ENCODE measurements at regions not wholly inside any gene's neighbourhood (a gene's known extent, or its start where the extent isn't known, plus 50 kb on each side); places are given as distances from the start of the nearest gene placed in this dataset.

DNA sequence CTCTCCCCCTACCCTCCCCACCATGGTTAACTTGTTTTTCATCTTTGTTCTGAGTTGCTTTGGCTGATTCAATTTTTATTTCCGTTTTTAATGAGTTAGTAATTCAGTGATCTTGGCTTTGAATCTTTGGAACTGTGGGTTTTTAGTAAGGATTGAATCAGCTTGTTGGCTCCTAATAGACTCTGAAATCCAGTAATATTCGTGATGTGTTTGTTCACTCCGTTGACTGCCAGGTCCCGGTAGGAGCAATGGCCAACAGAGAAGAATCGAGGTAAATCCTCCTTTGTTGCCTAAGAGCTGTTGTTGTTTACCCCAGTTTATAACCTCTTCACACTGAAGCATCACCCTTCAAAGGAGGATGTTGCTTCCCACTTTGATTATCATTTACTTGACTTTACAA, 92.7 kb downstream of the PCSK1 start:
- no peak for DNase-seq

DNA sequence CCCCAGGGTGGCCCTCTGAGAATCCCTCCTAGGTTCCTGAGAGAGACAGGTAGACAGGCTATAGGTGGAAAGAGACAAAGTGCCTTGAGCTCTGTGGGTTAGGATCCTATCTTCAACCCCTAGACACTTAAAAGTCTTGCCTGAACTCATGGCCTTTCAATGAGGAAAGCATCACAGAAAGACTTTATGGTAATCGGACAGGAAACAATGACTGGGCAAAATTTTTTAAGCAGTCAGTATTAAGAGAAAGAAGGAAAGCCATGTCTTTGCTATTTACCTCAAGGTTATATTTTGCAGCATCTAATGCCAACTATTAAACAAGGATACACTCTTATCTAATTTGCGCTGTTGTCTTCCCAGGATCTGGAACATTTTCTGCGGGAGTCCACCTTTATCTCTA, 93.2 kb downstream of the PCSK1 start:
- DNase-seq = no peak

DNA sequence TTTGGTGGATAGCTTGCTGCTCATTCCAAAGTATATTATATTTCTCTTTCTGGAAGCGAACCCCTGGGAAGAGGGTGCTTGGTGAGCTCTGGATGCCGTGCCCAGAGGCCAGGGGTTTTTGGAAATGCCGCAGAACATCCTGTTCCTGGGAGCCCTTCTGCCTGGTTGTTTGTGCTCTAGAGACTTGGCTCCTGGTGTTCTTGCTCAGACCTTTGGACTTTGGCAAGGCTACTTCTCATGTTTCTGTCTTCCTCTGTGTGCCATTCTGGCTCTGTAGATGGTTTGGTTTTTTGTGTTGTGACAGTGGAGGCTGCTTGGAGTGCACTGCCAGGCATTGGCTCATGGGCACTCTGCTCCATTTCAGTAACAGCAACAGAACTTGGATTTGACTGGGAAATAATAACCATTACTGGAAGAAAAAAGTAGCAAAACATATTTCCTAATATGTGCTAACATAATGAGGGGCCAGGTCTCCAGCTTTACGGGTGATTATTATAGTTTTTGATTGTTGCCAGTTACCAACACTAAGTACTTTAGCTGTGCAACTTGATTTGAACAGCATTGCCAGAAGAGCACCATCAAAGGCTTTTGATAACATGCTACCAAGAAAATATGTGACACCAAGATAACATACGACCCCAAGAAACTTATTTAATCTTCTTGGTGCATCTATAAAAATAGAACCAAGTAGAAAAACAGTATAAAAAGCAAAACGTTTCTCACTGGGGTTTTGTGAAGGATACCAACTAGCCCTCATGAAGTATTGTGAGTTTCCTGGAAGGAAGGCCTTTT, 94.2 kb downstream of the PCSK1 start:
- DNase-seq = no peak

DNA sequence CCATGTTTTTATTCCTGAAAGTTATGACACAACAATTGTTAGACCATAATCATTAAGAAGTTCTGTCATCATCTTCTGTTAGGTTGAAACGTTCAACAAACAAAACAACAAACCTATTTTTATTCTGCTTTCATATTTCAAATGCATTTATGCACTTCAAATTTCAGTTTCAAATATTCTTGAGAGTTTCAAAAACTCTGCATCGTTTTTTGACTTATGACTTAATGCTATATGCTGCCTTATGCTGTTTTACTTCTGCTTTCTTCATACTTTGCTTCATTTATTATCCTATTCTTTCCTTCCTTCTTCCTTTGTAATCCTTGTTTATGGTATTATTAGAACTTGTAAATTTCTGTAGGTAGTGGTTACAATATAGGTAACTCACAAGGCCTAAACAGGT, 95.0 kb downstream of the PCSK1 start:
- no peak for DNase-seq

DNA sequence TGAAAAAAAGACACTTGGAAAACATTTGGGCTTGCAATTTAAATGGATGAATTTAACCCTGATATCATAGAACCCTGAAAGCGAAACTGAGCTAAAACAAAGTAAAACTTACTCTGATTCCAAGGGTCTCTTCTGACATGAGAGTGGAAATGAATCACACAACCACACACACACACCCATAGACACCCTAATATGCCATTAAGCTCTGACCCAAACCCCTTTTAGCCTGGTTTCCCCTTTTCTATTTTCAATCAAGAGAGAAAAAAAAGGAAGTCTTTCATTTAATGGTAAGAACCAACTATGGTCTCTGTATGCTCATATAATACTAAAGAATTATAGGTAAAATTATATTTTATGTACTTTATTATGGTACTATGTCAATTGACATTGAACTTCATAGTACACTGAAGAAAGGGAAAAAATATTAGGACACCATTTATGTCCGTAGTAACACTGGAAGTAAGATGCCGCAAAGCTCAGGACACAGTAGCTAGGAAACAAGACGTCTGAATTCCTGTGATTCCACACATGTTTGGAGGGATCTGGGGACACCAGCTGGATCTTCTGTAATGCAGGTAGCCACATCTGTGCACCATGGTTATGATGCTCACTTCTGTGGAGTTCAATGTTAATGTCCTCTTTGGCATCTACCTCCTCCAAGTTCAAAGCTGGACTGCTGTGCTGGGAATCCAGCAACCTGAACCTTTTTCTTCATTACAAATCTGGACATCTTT, 95.8 kb downstream of the PCSK1 start:
- no peak for DNase-seq

DNA sequence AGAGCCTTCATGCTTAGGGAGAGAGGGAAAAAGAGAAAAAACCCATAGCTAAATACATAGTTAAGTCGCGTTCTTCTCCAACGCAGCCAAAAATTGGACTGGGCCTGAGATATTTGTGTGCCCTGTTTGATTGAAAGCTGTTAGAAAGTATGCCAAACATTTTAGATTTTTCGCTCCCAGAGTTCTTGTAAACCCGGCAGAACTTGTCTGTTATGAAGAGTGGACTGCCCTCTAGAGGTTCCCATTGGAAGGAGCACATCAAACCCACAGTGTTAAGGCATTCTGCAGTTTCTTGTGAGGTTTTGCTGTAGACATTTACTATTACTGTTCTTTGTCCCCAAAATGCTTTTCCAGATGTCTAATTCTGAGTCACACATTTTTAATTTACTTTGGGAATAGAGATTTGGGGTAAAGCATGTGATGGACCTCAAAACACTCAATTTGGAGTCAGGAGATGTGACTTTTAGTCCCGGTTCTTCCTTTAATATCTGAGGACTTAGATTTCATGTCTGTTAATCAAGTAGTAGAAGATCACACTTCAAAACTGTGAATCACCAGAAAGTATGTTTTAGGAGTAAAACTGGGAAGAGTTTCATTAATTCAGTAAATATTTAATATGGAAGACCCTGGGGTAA, 96.6 kb downstream of the PCSK1 start:
- DNase-seq = peak; percentile 50 to 68

DNA sequence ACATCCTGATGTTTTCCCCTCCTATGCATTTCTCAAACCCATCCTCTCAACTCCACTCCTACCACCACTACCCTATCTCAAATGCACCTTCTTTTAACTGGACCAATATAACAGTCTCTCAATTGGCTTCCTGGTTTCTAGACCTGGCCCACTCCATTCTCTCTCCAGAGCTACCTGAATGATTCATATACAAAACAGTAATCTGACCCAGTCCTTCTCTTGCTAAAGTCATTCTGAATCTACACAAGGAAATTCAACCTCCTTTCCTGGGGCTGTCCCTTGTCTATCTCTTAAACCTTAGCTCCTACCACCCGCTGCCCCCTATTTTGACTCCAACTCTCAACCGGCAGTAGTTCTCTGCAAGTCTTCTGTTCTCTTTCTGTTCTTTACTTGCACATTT, 97.2 kb downstream of the PCSK1 start:
- no peak for DNase-seq

DNA sequence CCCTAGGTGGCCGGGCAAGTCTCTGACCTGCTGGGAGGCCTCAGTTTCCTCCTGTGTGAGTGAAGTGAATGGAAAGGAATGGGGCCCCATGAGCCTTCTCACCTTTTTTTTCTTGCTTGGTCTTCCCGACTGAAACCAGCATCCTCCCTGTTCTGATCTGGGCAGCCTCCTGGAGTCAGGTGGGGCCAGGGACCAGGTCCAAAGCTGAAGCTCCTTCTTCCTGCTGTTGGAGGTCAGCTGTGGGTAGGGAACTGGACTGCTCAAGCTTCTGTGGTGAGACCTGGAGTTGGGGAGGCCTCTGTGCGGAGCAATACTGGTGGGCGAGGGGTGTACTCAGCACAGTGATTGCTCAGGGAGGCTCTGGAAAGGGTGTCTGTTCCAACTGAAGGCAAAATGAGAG, 99.7 kb downstream of the PCSK1 start:
- DNase-seq = no peak

DNA sequence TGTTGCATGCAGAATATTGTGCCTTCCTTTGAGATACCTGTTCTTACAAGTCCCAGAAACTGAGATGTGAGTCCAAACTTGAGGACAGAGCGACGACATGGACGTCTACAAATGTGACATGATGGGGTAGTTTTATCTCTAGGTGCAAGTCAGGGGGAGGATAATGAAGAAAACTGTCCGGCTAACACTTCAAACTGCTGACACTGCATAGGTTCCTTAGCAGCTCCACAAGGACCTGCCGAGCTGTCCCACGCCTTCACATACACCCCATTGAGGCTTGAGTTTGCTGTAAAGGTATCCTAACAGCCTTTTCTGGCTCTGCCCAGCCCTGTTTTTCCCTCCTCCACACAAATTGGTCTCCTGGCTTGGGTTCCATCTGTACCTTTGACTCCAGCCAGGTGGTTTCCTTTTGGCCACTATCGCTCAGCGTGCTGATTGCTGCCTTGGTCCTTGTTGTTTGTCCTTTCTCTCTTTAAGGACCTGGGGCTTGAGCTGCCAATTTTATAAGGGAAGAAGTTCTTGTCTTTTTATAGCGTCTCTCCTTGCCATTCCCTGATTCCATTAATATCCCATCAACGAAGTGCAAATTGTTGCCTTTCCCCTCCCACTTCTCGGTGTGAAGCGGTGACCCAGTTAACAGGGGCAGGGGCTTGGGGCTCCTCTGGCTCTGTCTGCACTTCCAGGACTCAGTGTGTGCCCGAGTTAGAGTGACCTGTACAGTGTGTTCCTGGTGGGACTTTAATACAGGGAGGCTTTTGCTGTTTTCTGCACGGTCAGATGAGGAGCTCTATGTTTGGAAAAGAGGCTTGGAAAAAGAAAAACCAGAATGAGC, 100.3 kb downstream of the PCSK1 start:
- DNase-seq = no peak

DNA sequence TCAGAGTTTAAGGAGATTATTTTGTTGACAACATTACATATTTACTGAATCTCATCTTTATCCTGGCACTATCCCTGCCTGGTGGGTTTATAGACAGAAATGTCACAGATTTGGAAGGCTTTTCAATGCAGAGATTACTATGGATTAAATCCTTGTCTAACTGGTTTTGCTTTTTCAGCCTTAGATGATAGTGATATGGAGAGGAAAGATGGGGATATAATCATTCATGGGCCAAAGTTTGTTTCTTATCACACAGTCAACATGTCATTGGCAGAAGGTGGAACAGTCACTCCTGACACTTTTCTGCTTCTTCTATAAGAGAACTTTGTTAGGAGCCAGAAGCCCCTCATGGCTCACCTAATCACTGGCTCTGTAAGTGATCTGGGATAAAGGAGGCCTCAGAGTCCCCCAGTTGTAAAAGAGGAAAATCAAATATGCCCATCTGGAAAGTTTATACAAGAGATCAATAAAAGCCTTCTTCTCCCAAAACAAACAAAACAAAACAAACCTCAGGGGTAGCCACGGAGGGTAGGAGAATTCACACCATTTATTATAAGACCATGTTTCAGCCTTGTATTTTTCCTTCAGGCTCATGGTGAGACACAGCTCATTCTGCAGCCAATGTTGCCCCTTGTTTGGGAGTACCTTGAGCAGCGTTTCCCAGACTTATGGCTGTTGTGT, 101.2 kb downstream of the PCSK1 start:
- DNase-seq = no peak

DNA sequence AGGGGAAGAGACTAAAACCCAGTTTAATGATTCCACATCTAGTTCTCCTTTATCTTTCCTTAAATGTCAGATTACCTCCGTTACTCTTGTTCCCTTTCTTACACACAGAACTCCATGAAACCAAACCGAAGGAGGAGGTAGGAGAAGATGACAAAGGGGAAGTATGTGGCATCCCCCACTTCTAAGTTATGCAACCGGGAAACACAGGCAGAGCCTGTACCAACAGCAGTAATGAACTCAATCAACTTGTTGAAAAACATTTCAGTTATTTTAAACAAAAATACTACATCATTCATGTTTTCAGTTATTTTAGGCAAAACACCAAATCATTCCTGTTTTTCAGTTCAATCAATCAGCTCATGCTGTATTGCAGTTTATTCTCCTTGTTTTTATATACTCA, 101.8 kb downstream of the PCSK1 start:
- no peak for DNase-seq

DNA sequence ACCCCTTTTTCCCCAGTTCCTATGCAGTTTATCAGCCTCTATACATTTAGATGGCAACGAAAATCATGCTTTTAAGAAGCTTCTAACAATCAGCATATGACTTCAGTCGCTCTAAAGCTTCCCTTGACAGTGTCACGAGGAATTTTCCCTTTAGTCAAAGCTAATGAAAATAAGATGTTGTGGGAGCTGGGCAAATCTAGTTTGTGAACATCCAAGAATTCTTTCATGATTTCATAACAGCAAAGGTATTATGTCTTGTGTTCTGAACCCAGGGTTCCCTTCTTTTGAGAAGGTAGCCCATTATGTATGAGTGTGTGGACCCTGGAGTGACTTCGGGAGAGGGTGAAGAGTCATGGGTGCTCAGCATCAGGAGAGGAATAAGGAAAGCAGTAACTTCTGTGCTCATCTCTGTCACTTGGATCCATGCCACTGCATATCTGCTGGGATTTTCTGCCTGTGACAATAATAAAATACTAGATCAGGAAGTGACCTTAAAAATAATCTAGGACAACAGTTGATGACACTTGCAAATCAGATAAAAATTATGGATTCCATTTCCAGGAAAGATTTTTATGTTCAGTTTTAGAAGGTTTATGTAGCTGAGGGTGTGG, 102.4 kb downstream of the PCSK1 start:
- DNase-seq = no peak

DNA sequence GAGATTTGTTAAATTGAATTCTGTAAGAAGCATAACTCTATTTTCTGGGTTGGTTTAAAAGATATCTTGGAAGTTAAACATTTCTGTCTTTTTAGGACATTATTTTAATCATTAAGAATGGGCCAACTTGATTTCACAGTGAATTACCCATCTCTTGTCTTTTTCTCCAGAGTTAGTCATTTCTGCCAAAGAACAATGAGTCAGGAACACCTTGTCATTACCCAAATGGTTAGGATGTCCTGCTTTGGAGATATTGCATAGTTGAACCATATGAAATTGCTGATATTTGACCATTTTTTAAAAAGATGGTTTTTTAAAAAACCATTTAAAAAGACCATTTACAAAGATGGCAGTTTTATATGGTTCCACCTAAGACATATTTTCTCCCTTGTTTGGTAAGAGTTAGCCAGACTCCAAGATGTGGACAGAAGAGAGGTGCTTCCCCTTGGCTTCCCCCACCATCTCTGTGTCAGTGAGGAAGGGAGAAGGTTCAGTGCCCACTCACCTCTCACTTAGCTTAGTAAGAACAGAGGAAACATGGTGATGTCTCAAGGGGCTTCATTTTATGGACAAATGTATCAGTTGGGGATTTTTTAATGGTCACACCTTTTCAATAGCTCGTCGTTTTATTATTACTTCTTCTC, 103.0 kb downstream of the PCSK1 start:
- DNase-seq = no peak

DNA sequence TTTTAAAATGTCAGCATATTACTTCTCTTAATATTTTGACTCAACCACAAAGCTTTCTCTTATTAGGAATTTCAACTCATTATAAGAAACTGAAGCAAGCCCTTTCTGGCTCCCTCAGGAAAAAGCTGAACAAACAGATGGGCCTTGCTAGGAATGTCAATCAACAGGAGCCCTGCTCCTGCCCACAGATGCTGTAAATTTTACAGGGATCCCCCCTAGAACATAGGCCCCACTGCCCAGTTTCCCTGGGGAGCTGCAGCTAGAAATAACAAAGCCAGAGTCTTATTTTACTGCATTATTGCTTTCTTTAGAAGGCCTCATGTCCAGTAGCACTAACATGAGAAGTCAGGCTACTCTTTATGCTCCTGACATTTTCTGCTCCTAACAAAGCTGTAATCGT, 103.8 kb downstream of the PCSK1 start:
- no peak for DNase-seq

DNA sequence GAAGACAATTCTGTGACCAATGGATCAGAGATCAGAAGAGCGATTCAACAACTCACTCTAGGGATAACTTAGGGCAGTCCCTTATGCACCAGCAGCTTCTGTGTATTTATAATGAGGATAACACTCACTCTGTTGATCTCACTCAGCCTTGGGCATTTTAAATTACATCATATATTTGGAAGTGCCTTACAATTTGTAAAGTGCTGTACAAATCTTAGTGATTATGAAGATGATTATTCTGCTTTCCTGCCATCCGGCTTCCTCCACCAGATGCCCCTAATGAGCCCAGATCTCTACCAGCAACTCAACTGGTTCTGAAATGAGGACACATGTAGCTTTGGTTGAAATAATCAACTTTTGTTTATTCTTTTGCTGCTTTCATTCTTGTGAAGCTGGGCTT, 105.3 kb downstream of the PCSK1 start:
- no peak for DNase-seq

DNA sequence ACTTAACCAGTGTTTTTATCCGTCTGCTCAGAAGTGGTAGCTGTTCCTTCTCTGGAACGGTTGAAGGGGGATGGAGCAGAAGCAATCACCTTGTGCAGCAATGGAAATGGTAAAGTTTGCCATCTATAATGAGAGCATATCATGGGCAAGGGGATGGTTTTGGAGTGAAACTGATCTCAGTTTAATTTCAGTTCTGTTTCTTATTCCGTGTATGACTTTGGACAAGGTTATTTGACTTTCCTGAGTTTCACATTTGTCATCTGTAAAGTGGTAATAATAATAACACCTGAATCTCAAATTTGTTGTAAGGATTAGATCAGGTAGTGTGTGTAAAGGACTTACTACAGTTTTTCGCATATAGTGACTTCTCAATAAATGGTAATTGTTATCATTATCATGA, 106.1 kb downstream of the PCSK1 start:
- DNase-seq = no peak

DNA sequence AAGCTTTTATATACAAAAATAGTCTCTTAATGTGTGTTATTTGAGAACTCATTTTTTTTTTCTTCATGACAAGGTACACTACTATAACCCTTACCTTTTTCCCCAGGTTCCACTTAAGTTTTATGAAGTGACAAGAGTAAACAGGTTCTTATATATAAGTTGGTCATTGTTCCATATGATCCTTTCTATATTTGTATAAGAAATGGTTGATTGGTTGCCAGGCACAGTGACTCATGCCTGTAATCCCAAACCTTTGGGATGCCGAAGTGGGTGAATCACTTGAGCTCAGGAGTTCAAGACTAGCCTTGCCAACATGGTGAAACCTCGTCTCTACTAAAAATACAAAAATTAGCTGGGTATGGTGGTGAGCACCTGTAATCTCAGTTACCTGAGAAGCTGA, 108.3 kb downstream of the PCSK1 start:
- DNase-seq = no peak

DNA sequence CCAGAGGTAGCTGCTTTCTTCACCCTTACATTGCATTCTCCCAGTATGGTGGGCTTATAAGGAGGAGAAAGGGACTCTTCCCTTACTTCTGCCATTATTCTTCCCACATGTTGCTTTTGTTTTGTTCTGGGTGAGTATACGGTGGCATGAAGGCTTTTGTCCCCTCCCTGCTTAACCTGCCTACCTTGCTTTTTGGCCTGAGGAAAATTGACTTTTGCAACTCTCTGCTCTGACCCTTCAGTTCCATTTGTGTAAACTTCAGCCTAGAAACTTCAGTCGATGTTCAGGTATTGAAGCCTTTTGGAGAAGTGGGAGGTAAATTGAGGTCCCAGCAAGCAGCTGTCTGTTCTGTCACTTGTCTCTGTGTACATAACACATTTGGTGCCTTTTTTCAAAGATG, 110.2 kb downstream of the PCSK1 start:
- DNase-seq = no peak

DNA sequence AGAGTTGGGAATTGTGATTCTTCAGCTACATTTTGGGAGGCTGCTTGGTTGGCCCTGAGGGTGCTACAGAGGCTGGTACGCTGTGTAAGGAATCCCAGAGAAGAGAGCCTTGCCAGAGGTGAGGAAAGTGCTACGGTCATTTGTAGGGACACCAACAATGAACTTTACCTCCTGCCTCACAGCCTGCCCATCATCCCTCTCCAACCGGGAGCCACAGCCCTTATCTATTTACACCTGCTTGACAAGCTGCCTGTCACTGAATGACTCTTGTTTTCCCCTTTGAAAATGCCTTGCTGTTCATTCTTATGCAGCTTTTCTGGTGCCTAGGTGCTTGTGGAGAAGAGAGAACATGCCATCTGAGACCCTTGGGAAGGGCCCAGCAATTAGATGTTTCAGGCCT, 110.8 kb downstream of the PCSK1 start:
- no peak for DNase-seq

DNA sequence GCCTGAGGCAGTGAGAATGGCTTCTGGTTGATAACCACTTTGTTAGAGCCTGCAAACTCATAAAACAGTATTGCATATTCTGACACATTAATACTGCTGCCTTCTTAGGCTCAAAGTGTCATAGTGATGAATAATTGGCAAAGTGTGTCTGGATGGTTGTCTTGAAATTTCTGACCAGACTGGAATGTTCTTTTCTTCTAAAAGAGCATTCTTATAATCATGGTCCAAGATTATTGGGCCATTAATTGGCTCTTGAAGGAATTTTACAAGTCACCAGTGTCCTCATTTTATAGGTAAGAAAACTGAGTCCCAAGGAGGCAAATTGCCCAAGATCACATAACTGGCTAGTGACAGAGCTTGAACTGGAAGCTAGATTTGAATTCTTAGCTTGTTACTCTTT, 111.7 kb downstream of the PCSK1 start:
- DNase-seq = no peak

DNA sequence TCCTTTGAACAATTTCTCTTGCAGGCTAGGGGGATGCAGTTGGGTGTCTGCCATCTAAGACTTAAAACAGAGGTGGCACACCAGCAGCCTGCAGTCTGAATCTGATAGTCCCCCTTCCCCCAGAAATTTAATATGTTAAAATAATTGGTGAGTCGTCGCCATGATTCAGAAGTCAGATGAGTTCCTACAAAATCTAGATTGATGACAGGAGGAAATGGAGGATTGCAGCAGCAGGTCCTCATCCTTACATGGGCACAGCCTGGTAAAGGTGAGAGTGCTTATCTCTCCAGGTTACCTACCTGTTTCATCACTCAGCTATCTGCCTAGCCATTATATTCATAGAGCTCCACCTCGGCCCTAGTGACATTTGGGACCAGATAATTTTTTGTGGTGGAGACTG, 112.3 kb downstream of the PCSK1 start:
- no peak for DNase-seq

Measured in activated CD4-positive, alpha-beta T cell treated with anti-CD3 and anti-CD28 coated beads for 4 hours (primary cell).